Posterior cingulate gyrus (tissue), 11 donors: ENCODE measurements at regions not wholly inside any gene's neighbourhood (a gene's known extent, or its start where the extent isn't known, plus 50 kb on each side); places are given as distances from the start of the nearest gene placed in this dataset.

Experiments used
- DNase-seq, 10 donors: peaks; one replicate each; pipeline versions ENCODE4 v3.0.0 to v3.0.0-alpha.2; 2020 to 2021; ENCODE audit warnings: mixed read lengths in 3 of 10
- intact Hi-C: fragments of 100-400 bp; cut with DNase I; formaldehyde crosslinking; loops from one replicate; pipeline ENCODE4 v1.15.1; 2023

DNA sequence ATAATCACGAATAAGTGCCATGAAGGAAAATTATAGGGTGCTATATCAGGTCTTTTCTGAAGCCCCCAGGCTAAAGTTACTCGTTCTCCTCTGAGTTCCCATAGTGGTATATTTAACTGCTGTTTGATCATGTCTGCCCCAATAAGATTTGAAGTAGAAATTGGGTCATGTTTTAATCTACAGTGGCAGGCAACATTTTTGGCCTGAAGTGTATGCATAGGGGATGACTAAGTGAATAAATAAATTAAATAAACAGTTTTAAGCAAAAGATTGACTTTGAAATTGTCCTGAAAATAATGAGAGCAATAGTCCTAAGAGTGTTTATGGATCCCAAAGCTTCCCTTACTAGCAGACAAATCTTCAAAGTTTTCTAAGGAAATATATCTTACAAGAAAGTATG is 500.9 kb downstream of the TNS1 start:
- intact Hi-C loops: no loop called here
- no peak for DNase-seq

DNA sequence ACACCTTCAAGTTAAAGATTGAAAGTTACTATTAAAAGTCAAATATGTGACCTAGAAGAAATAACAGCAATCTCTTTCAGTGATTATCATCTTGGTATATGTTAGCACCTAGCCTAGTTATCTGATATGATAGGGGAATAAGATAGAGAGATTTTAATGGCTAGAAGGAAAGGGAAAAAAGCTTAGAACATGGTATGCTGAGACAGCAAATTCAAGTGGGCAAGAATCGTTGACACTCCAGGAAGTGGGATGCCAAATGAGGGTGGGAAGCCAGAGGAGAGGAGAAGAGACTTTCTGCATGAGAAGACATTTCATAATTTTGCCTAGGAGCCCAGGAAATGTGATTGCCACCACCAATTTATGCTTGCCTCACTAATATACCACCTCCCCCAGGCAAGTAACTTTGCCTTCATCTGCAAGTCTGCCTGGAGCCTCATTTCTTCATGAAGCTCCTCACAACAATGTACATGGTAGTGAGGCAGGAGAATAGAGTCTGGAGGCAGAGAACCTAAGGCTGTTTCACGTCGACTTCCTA is 504.9 kb downstream of the TNS1 start:
- DNase-seq: no peak
- intact Hi-C loops: no loop called here

DNA sequence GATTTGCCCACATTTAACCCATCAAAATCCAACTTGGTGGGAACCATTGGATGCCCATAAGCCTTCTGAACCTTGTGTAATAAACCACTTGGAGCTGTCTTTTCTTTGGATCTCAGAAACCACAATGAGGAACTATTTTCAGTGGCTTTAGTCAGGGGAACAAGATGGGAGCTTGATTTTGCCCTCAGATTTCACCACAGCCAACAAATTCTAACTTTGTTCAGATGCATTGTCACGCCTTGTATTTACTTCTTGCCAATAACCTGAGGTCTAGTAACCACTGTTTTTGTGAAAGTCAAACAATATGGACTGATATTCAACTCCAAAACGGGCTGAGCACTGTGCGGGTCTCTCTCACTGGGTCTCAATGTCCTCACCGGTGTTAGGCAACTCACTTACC is 508.2 kb downstream of the TNS1 start:
- intact Hi-C loops: no loop called here
- no peak for DNase-seq

DNA sequence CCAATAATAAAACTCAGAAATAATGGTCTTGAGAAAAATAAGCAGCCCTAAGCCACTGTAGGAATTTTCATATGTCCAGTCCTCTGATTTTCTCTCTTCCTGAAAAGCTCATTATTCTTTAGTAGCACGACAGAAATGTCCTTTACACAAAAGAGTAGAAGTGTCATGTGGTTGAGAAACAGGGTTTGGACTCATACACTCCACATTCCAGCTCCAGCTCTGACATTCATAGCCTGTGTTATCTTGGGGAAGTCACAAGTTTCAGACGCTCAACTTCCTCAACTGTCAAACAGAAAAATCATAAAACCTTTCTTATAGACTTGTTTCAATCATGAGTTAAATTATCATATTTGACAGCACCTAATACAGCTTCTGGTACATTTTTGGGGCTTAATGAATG is 511.5 kb downstream of the TNS1 start:
- no peak for DNase-seq
- intact Hi-C loops: no loop called here

DNA sequence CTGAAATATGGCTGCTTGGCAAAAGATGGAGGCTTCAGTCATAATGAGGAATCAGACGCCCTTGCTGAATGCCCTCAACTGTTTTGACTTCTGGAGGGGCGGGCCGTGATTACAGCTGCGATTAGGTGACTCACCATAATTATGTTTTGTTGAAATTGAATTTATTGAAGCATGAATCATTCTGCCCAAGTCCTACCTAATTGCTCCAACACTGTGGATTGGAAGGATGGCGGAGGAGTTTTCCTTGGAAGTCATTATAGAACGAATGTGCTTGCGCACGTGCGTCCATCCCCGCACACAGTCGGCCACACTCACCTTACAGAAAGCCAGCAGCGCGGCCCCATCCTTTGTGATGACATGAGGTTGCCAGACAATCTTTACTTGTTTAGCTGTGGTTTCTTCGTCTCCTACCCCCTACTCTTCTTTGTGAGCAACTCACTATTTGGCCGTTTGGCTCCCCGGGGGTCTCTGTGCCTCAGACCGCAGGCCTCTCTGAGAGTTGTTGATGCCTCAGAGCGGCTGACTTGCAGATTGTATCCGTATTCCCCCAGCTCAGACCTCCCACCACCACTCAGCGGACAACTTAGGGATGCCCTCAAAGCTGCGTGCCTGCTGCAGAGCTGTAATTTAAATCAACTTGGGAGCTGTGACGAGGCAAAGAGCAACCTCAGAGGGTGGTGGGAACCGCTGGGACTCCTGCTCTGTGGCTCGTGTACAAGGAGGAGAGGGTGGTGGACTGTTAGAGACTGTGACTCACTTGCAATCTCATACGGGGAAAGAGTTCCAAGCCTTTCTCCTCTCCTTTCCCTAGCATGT is 513.4 kb downstream of the TNS1 start:
- intact Hi-C loops: no loop called here

DNA sequence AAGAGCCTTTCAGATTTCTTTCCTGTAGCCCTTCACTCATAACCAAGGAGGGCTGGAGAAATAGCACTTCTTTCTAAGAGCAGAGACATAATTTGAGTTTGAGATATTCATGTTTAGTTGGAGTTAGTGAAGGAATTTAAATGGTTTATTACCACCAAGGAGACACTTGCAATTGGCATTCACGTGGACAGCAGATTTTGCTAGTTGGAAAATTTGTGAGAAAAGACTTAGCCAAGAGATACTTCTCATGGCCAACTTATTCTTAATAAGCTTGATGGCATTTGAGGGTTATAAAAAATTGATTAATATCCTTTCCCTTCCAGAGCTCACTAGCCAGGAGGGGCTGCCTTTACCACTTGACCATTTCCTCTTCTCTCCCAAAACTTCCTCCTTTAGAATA is 518.7 kb downstream of the TNS1 start:
- DNase-seq: no peak
- intact Hi-C loops: no loop called here

More for the DNA sequence above, 513.4 kb downstream of the TNS1 start:
- peak in 3 of 10 donors; percentile 52 to 73 (median 57) for DNase-seq

DNA sequence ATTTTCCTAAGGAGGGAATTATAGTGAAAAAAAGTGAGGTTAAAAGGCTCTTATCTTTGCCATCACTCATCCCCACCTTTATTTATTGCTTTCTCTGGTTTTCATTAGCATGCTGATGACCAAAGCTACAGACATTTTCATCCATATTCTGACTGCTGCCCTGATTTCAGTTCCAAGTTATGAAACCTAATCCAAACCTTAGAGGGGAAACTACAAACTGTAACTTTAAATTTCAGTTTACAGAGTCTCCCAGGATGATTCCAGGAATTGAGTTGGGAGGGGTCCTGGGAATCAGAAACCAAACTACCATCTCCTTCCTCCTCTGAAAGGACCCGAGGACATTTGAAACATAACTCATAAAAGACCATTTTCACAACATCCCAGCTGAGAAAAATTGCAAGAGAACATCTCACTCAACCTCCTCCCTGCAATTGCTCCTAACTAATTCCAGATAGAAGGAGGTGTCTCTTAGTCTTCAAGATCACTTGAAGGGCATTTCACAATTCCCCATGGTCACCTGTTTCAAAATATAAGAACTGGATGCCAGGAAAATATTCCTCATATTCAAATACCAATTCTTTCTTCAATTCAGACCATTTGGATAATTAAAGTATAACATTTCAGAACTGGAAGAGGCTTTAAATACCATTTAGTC is 520.6 kb downstream of the TNS1 start:
- intact Hi-C loops: no loop called here
- no peak for DNase-seq

DNA sequence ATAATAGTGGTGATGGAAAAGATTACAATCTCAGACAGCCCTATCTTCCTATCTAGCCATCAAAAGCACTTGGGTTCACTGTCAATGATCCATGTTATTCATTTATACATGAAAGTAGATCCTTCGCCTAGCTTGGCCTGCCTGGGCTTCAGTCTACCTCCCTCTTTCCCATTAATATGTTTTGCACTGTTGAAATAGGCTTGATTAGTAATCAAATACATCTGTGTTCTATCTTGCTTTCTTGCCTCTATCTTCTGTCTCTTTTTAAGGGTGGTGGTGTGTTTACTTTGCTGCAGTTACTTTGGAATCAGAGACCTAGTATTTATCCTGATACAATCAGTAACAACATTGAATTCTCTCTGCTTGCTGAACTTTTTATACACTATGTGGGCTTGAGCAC is 521.2 kb downstream of the TNS1 start:
- intact Hi-C loops: no loop called here
- no peak for DNase-seq

DNA sequence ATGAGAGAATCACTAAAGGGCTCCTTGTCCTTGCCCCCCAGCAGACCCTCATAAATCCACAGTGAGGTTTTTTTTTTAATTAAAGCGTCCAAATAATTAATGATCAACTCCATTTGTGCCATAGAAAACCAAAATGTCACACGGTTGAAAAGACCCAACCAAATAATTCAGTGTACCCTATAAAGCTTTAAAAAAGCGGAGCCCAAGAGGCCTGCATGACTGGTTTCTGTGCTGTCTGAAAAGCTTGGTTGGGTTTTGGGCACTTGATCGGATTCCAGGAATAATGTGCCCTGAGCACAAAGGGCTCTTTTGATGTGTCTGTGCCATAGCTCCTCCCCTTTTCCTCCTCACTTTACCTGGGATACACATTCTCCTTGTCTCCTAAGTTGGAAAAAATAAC is 523.2 kb downstream of the TNS1 start:
- intact Hi-C loops: no loop called here
- no peak for DNase-seq

DNA sequence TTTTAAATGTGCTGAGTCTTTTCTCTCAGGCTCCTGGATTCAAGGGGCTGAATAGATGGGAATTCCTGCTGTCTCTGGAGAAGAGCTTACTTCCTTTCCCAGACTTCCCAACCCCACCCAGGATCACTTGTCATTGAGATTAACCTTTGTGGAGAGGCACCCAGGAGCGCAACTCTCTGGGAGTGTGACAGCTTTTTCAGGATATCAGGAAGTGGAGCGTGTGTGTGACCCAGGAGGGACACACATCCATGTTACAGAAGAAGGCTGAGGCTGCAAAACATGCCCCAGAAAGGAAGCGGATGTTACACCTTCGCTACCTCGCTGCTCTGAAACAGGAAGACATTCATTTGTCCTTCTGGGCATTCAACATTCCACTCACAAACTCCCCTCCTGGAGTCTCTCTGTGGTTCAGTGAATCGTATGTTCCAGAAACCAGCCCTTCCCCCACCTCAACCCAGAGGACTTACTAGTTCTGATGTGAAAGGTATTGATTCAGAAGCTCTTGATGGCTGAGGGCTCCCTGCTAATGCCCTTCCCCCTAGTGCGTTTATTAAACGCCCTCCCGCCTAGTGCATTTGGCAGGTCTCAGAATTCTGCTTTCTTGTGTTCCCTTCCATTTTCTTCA is 523.9 kb downstream of the TNS1 start:
- DNase-seq: no peak
- intact Hi-C loops: no loop called here

DNA sequence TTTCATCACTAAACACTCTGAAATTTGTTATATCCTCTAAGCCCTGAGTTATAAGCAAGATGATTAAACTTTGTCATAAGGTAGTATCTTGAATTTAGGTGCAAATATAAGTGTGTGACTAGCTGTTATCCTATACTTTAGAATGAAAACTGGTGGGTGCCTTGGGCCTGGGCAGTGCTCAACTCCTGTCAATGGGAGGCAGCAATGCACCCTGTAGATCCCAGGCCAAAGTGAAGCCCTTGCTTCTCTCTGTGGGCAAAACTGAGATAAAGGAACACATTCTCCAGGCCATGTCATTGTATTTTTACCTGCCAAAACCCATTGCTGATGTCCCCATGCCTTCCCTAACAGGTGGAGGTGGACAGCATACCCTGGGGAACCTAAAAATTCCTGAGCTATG is 525.2 kb downstream of the TNS1 start:
- no peak for DNase-seq
- intact Hi-C loops: no loop called here

DNA sequence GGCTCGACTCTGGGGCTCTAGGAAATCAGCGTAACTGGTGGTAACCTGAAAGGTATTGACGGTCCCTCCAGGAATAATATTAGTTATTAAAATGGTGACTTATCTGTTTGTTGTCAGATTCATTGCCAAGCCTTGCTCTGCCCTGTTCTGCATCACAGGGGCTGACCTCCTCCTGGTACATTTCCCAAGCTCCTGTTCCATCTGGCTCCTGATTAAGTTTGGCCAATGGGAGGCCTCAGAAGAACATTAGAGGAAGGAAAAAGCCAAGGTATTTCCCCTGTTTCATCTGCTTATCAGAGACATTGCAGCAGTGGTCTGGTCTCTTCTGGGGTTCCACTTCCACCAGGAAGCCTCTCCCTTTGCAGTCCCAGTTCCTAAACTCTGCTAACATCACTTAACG is 527.0 kb downstream of the TNS1 start:
- DNase-seq: no peak
- intact Hi-C loops: no loop called here

DNA sequence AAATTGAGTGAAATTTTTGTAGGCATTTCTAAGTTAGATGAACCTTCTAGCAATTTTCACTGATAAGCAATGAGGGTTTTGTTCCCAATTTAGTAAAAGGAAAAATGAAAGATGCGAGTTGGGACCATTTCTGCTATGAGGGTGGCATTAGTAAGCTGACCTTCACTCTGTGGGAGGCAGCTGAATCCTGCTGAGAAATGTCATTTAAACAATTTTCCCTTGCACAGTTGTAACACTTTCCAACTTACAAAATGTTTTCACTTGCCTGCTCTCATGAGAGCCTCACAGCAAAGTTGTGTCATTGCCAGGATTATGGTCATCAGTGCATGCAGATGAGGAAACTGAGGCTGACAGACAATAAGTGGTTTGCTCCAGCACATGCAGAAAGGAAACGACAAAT is 527.7 kb downstream of the TNS1 start:
- DNase-seq: no peak

DNA sequence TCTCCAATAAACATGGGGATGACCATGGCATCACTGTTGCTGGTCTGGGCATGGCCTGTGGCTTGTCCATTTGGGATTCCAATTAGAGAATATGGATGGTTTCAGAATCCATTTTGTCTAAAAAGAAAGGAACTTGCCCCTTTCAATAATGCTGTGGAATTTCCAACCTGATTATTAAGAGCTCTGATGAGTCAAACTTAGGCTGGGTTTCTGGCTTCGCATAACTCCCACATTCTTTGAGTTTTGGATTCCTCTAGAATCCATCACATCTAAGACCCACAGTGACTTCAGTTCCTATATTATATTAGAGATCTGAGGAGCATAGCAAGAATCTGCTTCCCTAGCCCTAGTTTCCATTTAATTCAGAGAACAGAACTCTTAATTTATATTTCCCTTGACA is 531.5 kb downstream of the TNS1 start:
- DNase-seq: no peak
- intact Hi-C loops: no loop called here

More for the DNA sequence above, 527.7 kb downstream of the TNS1 start:
- intact Hi-C loops: no loop called here

DNA sequence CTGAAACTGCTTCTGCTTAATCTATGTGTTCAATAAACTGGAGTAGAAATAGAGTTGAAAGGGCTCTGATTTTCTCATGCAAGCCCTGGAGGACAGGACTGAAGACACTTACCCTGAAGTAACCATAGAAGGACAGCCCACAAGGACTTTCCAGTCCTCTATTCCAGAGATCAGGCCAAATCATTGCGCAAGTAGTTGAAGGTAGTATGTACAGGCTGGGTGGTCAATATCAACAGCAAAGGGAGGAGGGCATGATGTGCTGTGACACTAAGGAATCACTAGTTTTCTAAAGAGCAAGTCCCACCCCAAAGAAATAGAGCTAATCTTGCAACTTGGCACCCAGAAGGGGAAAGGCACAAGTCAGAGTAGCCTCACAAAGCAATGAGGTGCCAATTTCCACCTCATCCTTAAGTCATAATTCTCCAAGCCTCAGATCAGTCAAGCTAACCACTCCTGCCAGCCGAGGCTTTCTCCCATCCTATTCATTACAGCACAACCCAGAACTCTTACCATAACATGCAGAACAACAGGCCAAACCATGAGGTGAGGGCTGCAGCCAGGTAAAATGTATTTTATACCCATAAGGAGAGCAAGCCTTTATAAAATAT is 533.5 kb downstream of the TNS1 start:
- DNase-seq: no peak
- intact Hi-C loops: no loop called here

DNA sequence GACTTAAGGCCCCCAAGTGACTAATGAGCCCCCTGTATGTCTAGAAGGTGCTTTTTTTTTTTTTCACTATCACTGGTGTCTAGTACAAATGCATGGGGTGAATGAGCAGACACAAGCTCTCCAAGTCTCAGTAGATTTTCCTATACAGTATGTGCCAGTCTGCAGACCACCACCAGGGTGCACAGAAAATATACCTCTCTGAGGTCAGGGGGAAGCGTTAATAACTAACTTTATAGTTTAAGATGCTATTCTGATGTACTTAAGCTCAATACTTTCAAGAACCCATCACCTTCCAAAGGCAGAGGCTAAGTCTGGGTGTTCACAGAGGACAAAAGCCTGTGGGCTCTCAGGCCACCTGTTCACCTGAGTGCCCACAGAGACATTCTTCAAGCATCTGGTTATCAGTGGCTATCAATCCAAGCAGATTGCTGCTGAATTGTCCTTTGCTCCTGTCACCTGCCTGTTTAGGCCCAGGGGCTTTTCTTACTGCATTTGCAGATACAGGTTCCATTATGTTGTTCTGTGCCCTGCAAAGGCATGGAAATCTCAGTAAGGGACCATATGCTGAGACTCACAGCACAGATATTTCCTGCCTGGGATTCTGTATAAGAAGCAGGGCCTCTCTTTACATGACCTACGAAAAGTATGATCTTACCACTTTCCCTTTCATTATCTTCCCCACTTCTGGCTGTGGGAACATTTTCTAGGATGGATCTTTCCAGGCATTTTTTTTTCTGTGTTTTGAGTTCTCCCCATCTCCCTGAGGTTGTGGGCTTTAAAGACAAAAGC is 534.6 kb downstream of the TNS1 start:
- no peak for DNase-seq
- intact Hi-C loops: no loop called here

DNA sequence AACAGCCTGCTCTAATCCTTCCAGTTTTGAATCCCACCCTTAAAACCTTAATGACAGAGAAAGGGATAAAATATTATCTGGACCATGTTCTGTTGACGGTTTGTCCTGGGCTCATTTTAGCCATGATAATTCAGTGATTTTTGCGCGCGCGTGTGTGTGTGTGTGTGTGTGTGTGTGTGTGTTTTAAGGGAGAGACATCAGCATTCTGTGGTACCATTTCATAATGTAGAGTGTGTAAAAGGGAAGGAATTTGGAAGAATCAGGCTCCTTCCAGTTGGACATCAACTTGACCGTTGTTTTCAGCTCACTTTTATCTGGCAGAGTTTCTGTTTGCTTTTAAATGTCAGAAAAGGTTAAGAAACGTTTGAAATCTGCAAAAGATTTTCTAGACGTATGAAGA is 535.5 kb downstream of the TNS1 start:
- no peak for DNase-seq
- intact Hi-C loops: no loop called here

DNA sequence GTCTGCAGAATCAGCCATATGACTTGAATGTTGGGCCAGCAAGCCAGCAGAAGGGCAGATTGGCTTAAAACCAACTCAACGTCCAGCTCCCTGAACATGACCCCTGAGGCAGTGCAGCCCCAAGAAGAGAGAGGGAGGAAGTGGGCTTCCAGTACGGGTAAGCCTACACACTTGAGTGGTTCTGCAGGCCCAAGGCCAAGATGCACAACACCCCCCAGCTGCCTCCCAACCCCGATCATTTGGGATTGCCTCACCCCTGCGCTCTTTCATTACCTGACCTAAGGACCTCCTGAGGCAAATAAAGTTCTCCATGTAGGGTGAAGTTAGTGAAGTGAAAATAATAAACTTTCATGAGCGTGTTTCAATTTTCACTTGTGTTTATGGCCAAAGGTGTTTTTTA is 536.0 kb downstream of the TNS1 start:
- no peak for DNase-seq
- intact Hi-C loops: no loop called here

DNA sequence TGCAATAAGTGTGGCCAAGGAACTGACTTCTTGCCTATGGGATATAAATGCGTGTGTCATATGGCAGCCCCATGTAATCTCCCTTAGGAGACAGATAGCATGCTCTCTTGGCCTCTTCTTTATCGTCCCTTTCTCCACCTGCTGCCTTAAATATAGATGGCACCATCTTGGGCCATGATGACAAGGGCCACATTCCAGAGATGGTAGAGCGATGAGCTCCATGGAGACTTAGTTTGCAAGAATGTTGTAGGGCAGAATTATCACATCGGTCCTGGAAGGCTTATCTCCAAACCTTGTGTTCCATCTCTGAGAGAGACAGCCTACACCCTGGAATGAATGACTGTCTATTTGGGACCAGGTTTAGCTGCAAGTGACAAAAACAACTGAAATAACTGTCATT is 536.7 kb downstream of the TNS1 start:
- DNase-seq: no peak
- intact Hi-C loops: no loop called here

DNA sequence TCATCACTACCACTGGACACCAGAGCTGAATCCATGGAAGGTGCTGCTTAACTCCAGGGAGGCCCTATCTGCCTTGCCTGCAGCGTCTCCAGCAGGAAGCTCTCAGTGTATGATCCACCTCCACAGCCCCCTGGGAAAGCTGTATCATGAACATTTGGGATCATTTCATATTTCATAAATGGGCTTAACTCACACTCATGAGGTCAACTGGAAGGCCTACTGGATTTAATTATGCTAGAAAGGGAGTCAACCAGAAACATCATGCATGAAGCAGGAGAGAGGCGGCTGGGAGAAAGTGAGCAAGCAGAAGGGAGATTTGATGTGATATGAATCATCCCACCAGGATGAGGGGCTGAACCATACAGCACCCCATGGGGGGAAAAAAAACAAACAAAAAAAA is 537.7 kb downstream of the TNS1 start:
- intact Hi-C loops: no loop called here
- DNase-seq: no peak
